ENCODE measurements at regions not wholly inside any gene's neighbourhood (a gene's known extent, or its start where the extent isn't known, plus 50 kb on each side); places are given as distances from the start of the nearest gene placed in this dataset.

GRCh38 chr7:84393786-84394185 is 199.2 kb upstream of the SEMA3A start:
- H3K27ac Mint-ChIP-seq: 0 out of 2 replicates have a peak overlapping the region, but pooled peaks have one; percentile 14
- peak overlapping the region; percentile 27; the same call in 1 of the 2 replicates for H3K4me3 Mint-ChIP-seq
- H3K4me1 Mint-ChIP-seq (ENCODE audit: low read depth): peaks cover 20% of the 10 kb centered on the region
- no peaks in the 10 kb centered on the region for H3K9me3 Mint-ChIP-seq
- TF ChIP-seq CTCF (IDR thresholded peaks at IDR 0.05): no peak
- 0 out of 2 replicates have a peak, but pooled peaks cover 3% of the 10 kb centered on the region for H3K27me3 Mint-ChIP-seq (ENCODE audit: insufficient read depth)
- no peaks in the 10 kb centered on the region for H3K36me3 Mint-ChIP-seq (ENCODE audit: low read depth)
- DNase-seq: peak; percentile 47

- TF ChIP-seq CTCF (IDR thresholded peaks at IDR 0.05): no peak
- Mint-ChIP-seq H3K4me3 (no peak overlapping the region), H3K36me3 (ENCODE audit: low read depth) (no peaks in the 10 kb centered on the region), H3K4me1 (ENCODE audit: low read depth) (peaks cover 20% of the 10 kb centered on the region), H3K27me3 (ENCODE audit: insufficient read depth) (0 out of 2 replicates have a peak, but pooled peaks cover 3% of the 10 kb centered on the region), H3K9me3 (no peaks in the 10 kb centered on the region), H3K27ac (no peak overlapping the region)
- DNase-seq: no peak
These were observed 196.3 kb upstream of the SEMA3A start for GRCh38 chr7:84390845-84391244.

GRCh38 chr7:84389242-84389641 is 194.7 kb upstream of the SEMA3A start:
- no peak overlapping the region for H3K27ac Mint-ChIP-seq
- no peak for DNase-seq
- H3K4me1 Mint-ChIP-seq (ENCODE audit: low read depth): peaks cover 18% of the 10 kb centered on the region
- TF ChIP-seq CTCF (IDR thresholded peaks at IDR 0.05): no peak
- H3K9me3 Mint-ChIP-seq: no peaks in the 10 kb centered on the region
- H3K36me3 Mint-ChIP-seq (ENCODE audit: low read depth): no peaks in the 10 kb centered on the region
- no peak overlapping the region for H3K4me3 Mint-ChIP-seq
- H3K27me3 Mint-ChIP-seq (ENCODE audit: insufficient read depth): 0 out of 2 replicates have a peak, but pooled peaks cover 4% of the 10 kb centered on the region

- no peak overlapping the region for H3K4me3 Mint-ChIP-seq
- TF ChIP-seq CTCF (IDR thresholded peaks at IDR 0.05): no peak
- H3K27me3 Mint-ChIP-seq (ENCODE audit: insufficient read depth): 0 out of 2 replicates have a peak, but pooled peaks cover 4% of the 10 kb centered on the region
- H3K9me3 Mint-ChIP-seq: no peaks in the 10 kb centered on the region
- no peaks in the 10 kb centered on the region for H3K36me3 Mint-ChIP-seq (ENCODE audit: low read depth)
- H3K4me1 Mint-ChIP-seq (ENCODE audit: low read depth): peaks cover 5% of the 10 kb centered on the region; the same call in 1 of the 2 replicates
- H3K27ac Mint-ChIP-seq: no peak overlapping the region
- DNase-seq: no peak
These were observed 193.0 kb upstream of the SEMA3A start for GRCh38 chr7:84387595-84387994.

GRCh38 chr7:84384417-84384816 is 189.8 kb upstream of the SEMA3A start:
- Mint-ChIP-seq H3K9me3 (no peaks in the 10 kb centered on the region), H3K4me1 (ENCODE audit: low read depth) (peaks cover 12% of the 10 kb centered on the region), H3K27me3 (ENCODE audit: insufficient read depth) (0 out of 2 replicates have a peak, but pooled peaks cover 1% of the 10 kb centered on the region), H3K4me3 (no peak overlapping the region), H3K36me3 (ENCODE audit: low read depth) (no peaks in the 10 kb centered on the region), H3K27ac (no peak overlapping the region)
- no peak for TF ChIP-seq CTCF (IDR thresholded peaks at IDR 0.05)
- DNase-seq: no peak

GRCh38 chr7:84379446-84379845 is 184.9 kb upstream of the SEMA3A start:
- H3K36me3 Mint-ChIP-seq (ENCODE audit: low read depth): no peaks in the 10 kb centered on the region
- peaks cover 11% of the 10 kb centered on the region for H3K4me1 Mint-ChIP-seq (ENCODE audit: low read depth)
- no peak overlapping the region for H3K4me3 Mint-ChIP-seq
- H3K27me3 Mint-ChIP-seq (ENCODE audit: insufficient read depth): no peaks in the 10 kb centered on the region
- TF ChIP-seq CTCF (IDR thresholded peaks at IDR 0.05): no peak
- no peak for DNase-seq
- no peak overlapping the region for H3K27ac Mint-ChIP-seq
- H3K9me3 Mint-ChIP-seq: no peaks in the 10 kb centered on the region

Measured in HFFc6 (cell line).